Immature natural killer cell (primary cell): ENCODE measurements at regions not wholly inside any gene's neighbourhood (a gene's known extent, or its start where the extent isn't known, plus 50 kb on each side); places are given as distances from the start of the nearest gene placed in this dataset.
"Not testable (repeated sequence)": the region's sequence is repeated elsewhere in the genome, so short reads cannot be mapped to it uniquely, and the experiment has no call there.

ENCODE experiments used
- DNase-seq, 3 donors: peaks; one replicate each; pipeline ENCODE4 v3.0.0; 2022; ENCODE audit warnings: mixed read lengths in 1 of 3
- H3K27ac Mint-ChIP-seq, 6 donors: one replicate each; pipeline ENCODE4 v1.8.0; 2020; ENCODE audit warnings: mixed read lengths in 6 of 6, mild to moderate bottlenecking in 5 of 6, inconsistent platforms in 4 of 6, moderate library complexity in 3 of 6
- H3K27me3 Mint-ChIP-seq, 3 donors: one replicate each; pipeline ENCODE4 v1.8.0; 2020 to 2021; ENCODE audit warnings: low read depth in 3 of 3, mild to moderate bottlenecking in 3 of 3, mixed read lengths in 3 of 3, moderate library complexity in 3 of 3, inconsistent platforms in 1 of 3
- H3K36me3 Mint-ChIP-seq, 3 donors: one replicate each; pipeline ENCODE4 v1.8.0; 2020; ENCODE audit warnings: mixed read lengths in 3 of 3, inconsistent platforms in 2 of 3, mild to moderate bottlenecking in 2 of 3
- H3K4me1 Mint-ChIP-seq, 2 donors: one replicate each; pipeline ENCODE4 v1.8.0; 2020; ENCODE audit warnings: inconsistent platforms in 2 of 2, mild to moderate bottlenecking in 2 of 2, mixed read lengths in 2 of 2, moderate library complexity in 1 of 2
- H3K4me3 Mint-ChIP-seq, 5 donors: one replicate each; pipeline ENCODE4 v1.8.0; 2020; ENCODE audit warnings: mild to moderate bottlenecking in 5 of 5, mixed read lengths in 5 of 5, inconsistent platforms in 3 of 5, moderate library complexity in 3 of 5
- H3K9me3 Mint-ChIP-seq, 6 donors: one replicate each; pipeline ENCODE4 v1.8.0; 2020; ENCODE audit warnings: mild to moderate bottlenecking in 6 of 6, mixed read lengths in 6 of 6, inconsistent platforms in 4 of 6, moderate library complexity in 3 of 6

GRCh38 chr2:103386872-103387271 lies 625.0 kb downstream of the TMEM182 start:
- Mint-ChIP-seq H3K36me3 (no peaks in the 10 kb centered on the region), H3K27me3 (peaks cover 0 to 2% (median 0%) of the 10 kb centered on the region in 3 donors), H3K4me3 (no peak overlapping the region), H3K9me3 (peaks cover 1 to 22% (median 4%) of the 10 kb centered on the region in 6 donors), H3K4me1 (no peaks in the 10 kb centered on the region), H3K27ac (no peak overlapping the region)
- DNase-seq: no peak

DNA sequence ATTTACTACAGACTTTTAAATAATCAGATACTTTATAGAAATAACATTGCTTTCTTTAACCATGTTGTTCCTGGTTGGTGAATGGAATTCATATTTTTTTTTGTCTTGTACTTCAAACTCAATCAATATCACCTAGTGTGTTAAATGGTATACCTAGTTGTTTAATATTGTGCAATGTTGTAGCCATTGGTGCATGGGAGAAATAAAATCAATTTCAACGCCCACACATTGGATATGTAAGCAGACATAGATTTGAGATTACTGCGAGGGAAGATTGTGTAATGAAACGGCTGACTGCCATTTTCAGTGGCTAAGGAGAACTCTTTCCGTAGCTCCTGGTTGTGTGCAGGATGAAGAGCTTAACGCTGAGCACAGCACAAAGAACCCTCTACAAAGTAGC lies 626.1 kb downstream of the TMEM182 start:
- Mint-ChIP-seq H3K27ac (no peak overlapping the region), H3K4me1 (no peaks in the 10 kb centered on the region), H3K9me3 (peaks cover 1 to 22% (median 4%) of the 10 kb centered on the region in 6 donors), H3K36me3 (no peaks in the 10 kb centered on the region), H3K4me3 (no peak overlapping the region), H3K27me3 (peaks cover 0 to 2% (median 0%) of the 10 kb centered on the region in 3 donors)
- DNase-seq: no peak

GRCh38 chr2:103396152-103396551 lies 634.3 kb downstream of the TMEM182 start:
- H3K9me3 Mint-ChIP-seq: peaks cover 0 to 22% (median 5%) of the 10 kb centered on the region in 6 donors
- peaks cover 0 to 2% (median 0%) of the 10 kb centered on the region in 3 donors for H3K27me3 Mint-ChIP-seq
- H3K36me3 Mint-ChIP-seq: no peaks in the 10 kb centered on the region
- DNase-seq: no peak
- H3K4me1 Mint-ChIP-seq: no peaks in the 10 kb centered on the region
- H3K27ac Mint-ChIP-seq: no peak overlapping the region
- H3K4me3 Mint-ChIP-seq: no peak overlapping the region

DNA sequence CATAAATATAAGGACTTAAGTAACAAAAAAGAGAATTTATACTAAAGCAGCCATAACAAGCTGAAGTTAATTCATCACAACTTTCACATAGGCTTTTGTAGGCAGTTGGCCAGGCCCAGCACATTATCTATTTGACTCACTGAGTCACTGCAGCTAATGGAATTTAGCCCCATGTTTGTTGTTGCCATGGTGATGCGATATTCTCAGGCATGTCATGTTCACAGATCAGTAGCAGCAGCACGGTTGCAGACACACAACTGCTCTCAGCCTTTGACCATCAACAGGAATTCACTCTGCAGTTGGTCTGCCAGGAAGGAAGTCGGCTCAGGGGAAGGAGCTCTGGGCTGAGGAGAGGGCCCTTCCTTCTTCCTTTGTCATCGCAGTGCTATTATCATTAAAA lies 639.8 kb downstream of the TMEM182 start:
- no peaks in the 10 kb centered on the region for H3K36me3 Mint-ChIP-seq
- H3K27ac Mint-ChIP-seq: no peak overlapping the region
- no peaks in the 10 kb centered on the region for H3K4me1 Mint-ChIP-seq
- no peak overlapping the region for H3K4me3 Mint-ChIP-seq
- peaks cover 2 to 22% (median 4%) of the 10 kb centered on the region in 6 donors for H3K9me3 Mint-ChIP-seq
- H3K27me3 Mint-ChIP-seq: peaks cover 0 to 2% (median 0%) of the 10 kb centered on the region in 3 donors
- no peak for DNase-seq

GRCh38 chr2:103402336-103402735 lies 640.5 kb downstream of the TMEM182 start:
- H3K36me3 Mint-ChIP-seq: no peaks in the 10 kb centered on the region
- peaks cover 0 to 2% (median 0%) of the 10 kb centered on the region in 3 donors for H3K27me3 Mint-ChIP-seq
- peaks cover 2 to 25% (median 4%) of the 10 kb centered on the region in 6 donors for H3K9me3 Mint-ChIP-seq
- no peak for DNase-seq
- H3K4me1 Mint-ChIP-seq: no peaks in the 10 kb centered on the region
- no peak overlapping the region for H3K4me3 Mint-ChIP-seq
- H3K27ac Mint-ChIP-seq: no peak overlapping the region

- no peak for DNase-seq
- Mint-ChIP-seq H3K36me3 (no peaks in the 10 kb centered on the region), H3K27me3 (peaks cover 0 to 2% (median 0%) of the 10 kb centered on the region in 3 donors), H3K9me3 (peaks cover 2 to 21% (median 4%) of the 10 kb centered on the region in 6 donors), H3K4me3 (no peak overlapping the region), H3K4me1 (no peaks in the 10 kb centered on the region), H3K27ac (no peak overlapping the region)
Measured at GRCh38 chr2:103402944-103403343, 641.1 kb downstream of the TMEM182 start.

- H3K27ac Mint-ChIP-seq, H3K36me3 Mint-ChIP-seq, H3K27me3 Mint-ChIP-seq, H3K4me3 Mint-ChIP-seq, DNase-seq, H3K4me1 Mint-ChIP-seq: not testable (repeated sequence)
- H3K9me3 Mint-ChIP-seq: peaks cover 2 to 17% (median 2%) of the 10 kb centered on the region in 6 donors
Measured at GRCh38 chr2:103403388-103403787, 641.6 kb downstream of the TMEM182 start.

GRCh38 chr2:103410221-103410620 lies 648.4 kb downstream of the TMEM182 start:
- no peak overlapping the region for H3K4me3 Mint-ChIP-seq
- no peaks in the 10 kb centered on the region for H3K4me1 Mint-ChIP-seq
- peaks cover 0 to 3% (median 0%) of the 10 kb centered on the region in 3 donors for H3K36me3 Mint-ChIP-seq
- no peak overlapping the region for H3K27ac Mint-ChIP-seq
- DNase-seq: no peak
- peaks cover under 1 to 35% (median 4%) of the 10 kb centered on the region in 6 donors for H3K9me3 Mint-ChIP-seq
- H3K27me3 Mint-ChIP-seq: peaks cover 0 to 2% (median under 1%) of the 10 kb centered on the region in 3 donors

DNA sequence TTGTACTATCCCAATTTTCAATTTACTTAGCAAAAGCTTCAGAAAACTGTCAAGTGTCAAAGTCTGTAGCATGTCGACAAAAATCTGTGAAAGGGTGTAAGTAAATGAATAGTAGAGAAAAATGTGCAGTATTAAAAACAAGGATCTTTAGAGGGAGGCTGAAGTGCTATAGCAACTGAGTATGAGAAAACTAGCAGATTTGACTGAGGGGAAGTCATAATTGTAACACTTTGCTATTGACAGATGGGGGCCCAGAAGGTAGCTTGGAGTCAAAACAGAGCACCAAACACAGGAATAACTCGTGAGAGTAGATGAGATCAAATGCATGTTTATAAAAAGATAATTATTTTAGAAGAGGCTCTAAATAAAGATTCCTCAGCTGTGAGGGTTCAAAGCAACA lies 657.7 kb downstream of the TMEM182 start:
- Mint-ChIP-seq H3K4me3 (no peak overlapping the region), H3K36me3 (peaks cover 0 to 3% (median 0%) of the 10 kb centered on the region in 3 donors), H3K4me1 (no peaks in the 10 kb centered on the region), H3K9me3 (peaks cover 7 to 30% (median 8%) of the 10 kb centered on the region in 6 donors), H3K27ac (no peak overlapping the region), H3K27me3 (peaks cover 0 to 6% (median 3%) of the 10 kb centered on the region in 3 donors)
- DNase-seq: no peak

- H3K4me1 Mint-ChIP-seq: no peaks in the 10 kb centered on the region
Measured at GRCh38 chr2:103423100-103423499, 661.3 kb downstream of the TMEM182 start.

DNA sequence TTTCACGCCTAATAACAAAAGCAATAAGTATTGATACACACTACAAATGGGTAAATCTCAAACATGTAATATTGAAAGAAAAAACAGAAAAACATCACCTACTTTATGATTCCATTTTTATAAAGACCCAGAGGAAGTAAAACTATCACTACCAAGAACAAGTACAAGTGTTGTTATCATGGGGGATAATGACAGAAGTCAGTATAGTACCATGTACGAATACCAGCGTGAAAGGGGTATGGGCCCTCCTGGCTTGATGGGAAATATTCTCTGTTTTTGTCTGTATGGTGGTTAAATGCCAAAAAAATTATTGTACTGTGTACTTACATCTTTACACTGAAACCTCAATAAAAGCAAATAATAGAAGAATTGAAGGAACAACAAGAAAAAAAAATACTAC lies 665.7 kb downstream of the TMEM182 start:
- Mint-ChIP-seq H3K36me3 (no peaks in the 10 kb centered on the region), H3K9me3 (peaks cover 0 to 9% (median 4%) of the 10 kb centered on the region in 6 donors), H3K27ac (no peak overlapping the region), H3K4me1 (no peaks in the 10 kb centered on the region), H3K27me3 (no peaks in the 10 kb centered on the region), H3K4me3 (no peak overlapping the region)
- DNase-seq: no peak

More at GRCh38 chr2:103423100-103423499, 661.3 kb downstream of the TMEM182 start:
- Mint-ChIP-seq H3K27ac (no peak overlapping the region), H3K4me3 (no peak overlapping the region), H3K9me3 (peaks cover 0 to 21% (median 4%) of the 10 kb centered on the region in 6 donors), H3K36me3 (no peaks in the 10 kb centered on the region), H3K27me3 (peaks cover 0 to 4% (median 2%) of the 10 kb centered on the region in 3 donors)
- DNase-seq: no peak

DNA sequence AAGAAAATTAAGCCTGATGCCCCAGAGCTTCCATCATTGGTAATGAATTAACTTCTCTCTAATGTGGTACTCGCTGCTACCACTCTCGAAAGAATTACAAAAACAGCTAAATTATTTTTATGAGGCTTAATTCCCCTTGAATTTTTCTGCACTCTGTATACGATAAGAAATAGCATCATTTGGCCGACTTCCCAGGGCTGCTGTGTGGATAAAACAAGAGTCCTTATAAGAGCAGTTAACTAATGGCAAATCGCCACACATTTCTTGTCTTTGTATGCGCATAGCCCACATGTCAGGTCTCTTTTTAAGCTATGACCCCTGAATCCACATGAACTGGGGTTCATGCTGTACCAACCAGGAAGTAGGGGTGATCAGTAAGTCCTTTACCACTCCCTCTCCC lies 668.4 kb downstream of the TMEM182 start:
- H3K36me3 Mint-ChIP-seq: no peaks in the 10 kb centered on the region
- no peak overlapping the region for H3K27ac Mint-ChIP-seq
- peaks cover 2 to 13% (median 5%) of the 10 kb centered on the region in 6 donors for H3K9me3 Mint-ChIP-seq
- no peaks in the 10 kb centered on the region for H3K4me1 Mint-ChIP-seq
- peaks cover 0 to 1% (median 0%) of the 10 kb centered on the region in 3 donors for H3K27me3 Mint-ChIP-seq
- no peak for DNase-seq
- H3K4me3 Mint-ChIP-seq: no peak overlapping the region

- Mint-ChIP-seq H3K4me3 (no peak overlapping the region), H3K27ac (no peak overlapping the region), H3K4me1 (no peaks in the 10 kb centered on the region), H3K9me3 (peaks cover 2 to 18% (median 7%) of the 10 kb centered on the region in 6 donors), H3K27me3 (peaks cover 0 to 1% (median 0%) of the 10 kb centered on the region in 3 donors), H3K36me3 (no peaks in the 10 kb centered on the region)
- no peak for DNase-seq
Measured at GRCh38 chr2:103435010-103435409, 673.2 kb downstream of the TMEM182 start.

DNA sequence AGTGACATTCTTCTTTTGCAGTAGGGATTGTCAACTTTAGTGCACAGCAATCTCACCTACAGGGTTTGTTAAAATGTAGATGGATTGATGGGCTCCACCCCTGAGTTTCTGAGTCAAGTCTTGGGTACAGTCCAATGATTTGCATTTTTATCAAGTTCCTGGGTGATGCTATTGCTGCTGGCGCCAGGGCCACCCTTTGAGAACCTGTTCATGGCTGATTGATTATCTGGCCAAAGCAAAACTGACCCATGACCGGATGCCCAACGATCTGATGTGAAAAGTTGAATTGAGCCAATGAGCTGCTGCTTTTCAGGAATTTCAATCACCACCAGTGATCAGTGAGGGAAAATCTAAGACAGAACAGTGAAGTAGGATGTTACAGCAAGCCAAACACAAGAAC lies 675.3 kb downstream of the TMEM182 start:
- Mint-ChIP-seq H3K27me3 (peaks cover 0 to 1% (median 0%) of the 10 kb centered on the region in 3 donors), H3K9me3 (peaks cover 2 to 18% (median 6%) of the 10 kb centered on the region in 6 donors)

GRCh38 chr2:103445347-103445746 lies 683.5 kb downstream of the TMEM182 start:
- H3K4me3 Mint-ChIP-seq: no peak overlapping the region
- H3K9me3 Mint-ChIP-seq: peaks cover 1 to 47% (median 6%) of the 10 kb centered on the region in 6 donors
- H3K4me1 Mint-ChIP-seq: no peaks in the 10 kb centered on the region
- H3K36me3 Mint-ChIP-seq: no peaks in the 10 kb centered on the region
- no peak overlapping the region for H3K27ac Mint-ChIP-seq
- H3K27me3 Mint-ChIP-seq: peaks cover 0 to 2% (median 0%) of the 10 kb centered on the region in 3 donors
- DNase-seq: no peak

More for the DNA sequence above, 675.3 kb downstream of the TMEM182 start:
- DNase-seq: no peak
- Mint-ChIP-seq H3K36me3 (no peaks in the 10 kb centered on the region), H3K4me1 (no peaks in the 10 kb centered on the region), H3K27ac (no peak overlapping the region), H3K4me3 (no peak overlapping the region)
